Activated T-cell treated with anti-CD3 and anti-CD28 coated beads, Interleukin-2, amount 50 U/mL, for 24 hours (primary cell): ENCODE measurements at regions not wholly inside any gene's neighbourhood (a gene's known extent, or its start where the extent isn't known, plus 50 kb on each side); places are given as distances from the start of the nearest gene placed in this dataset.
"Not testable (repeated sequence)": the region's sequence is repeated elsewhere in the genome, so short reads cannot be mapped to it uniquely, and the experiment has no call there.

Source experiments
- DNase-seq: peaks from one replicate; pipeline ENCODE4 v3.0.0-alpha.2; 2020
- H3K27ac Mint-ChIP-seq: 2 replicates; pipeline ENCODE4 v1.8.0; 2020; ENCODE audit warnings: mild to moderate bottlenecking, mixed read lengths
- H3K27me3 Mint-ChIP-seq: 2 replicates; pipeline ENCODE4 v1.8.0; 2020; ENCODE audit warnings: mixed read lengths
- H3K36me3 Mint-ChIP-seq: 2 replicates; pipeline ENCODE4 v1.8.0; 2020; ENCODE audit warnings: low read depth, mixed read lengths
- H3K4me1 Mint-ChIP-seq: 2 replicates; pipeline ENCODE4 v1.8.0; 2020; ENCODE audit warnings: low read depth, mixed read lengths
- H3K4me3 Mint-ChIP-seq: 2 replicates; pipeline ENCODE4 v1.8.0; 2020; ENCODE audit warnings: mild to moderate bottlenecking, moderate library complexity, mixed read lengths
- H3K9me3 Mint-ChIP-seq: 2 replicates; pipeline ENCODE4 v1.8.0; 2020; ENCODE audit warnings: mixed read lengths

DNA sequence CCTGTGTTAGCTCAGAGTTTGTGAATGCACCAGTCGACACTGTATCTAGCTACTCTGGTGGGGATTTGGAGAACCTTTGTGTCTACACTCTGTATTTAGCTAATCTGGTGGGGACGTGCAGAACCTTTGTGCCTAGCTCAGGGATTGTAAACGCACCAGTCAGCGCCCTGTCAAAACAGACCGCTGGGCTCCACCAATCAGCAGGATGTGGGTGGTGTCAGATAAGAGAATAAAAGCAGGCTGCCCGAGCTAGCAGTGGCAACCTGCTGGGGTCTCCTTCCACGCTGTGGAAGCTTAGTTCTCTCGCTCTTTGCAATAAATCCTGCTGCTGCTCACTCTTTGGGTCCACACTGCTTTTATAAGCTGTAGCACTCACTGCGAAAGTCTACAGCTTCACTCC is 324.2 kb downstream of the RAD51AP2 start:
- no peaks in the 10 kb centered on the region for H3K27me3 Mint-ChIP-seq
- H3K9me3 Mint-ChIP-seq, result peaks cover 5% of the 10 kb centered on the region
- H3K27ac Mint-ChIP-seq, result no peak overlapping the region
- H3K36me3 Mint-ChIP-seq, result no peaks in the 10 kb centered on the region
- no peaks in the 10 kb centered on the region for H3K4me1 Mint-ChIP-seq
- DNase-seq, result no peak
- no peak overlapping the region for H3K4me3 Mint-ChIP-seq

DNA sequence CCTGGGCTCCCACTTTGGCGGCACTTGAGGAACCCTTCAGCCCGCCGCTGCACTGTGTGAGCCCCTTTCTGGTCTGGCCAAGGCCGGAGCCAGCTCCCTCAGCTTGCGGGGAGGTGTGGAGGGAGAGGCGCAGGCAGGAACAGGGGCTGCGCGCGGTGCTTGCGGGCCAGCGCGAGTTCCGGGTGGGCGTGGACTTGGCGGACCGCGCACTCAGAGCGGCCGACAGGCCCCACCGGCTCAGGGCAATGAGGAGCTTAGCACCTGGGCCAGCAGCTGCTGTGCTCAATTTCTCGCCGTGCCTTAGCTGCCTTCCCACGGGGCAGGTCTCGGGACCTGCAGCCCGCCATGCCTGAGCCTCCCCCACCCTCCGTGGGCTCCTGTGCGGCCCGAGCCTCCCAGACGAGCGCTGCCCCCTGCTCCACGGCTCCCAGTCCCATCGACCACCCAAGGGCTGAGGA is 324.8 kb downstream of the RAD51AP2 start:
- H3K27me3 Mint-ChIP-seq, H3K36me3 Mint-ChIP-seq, H3K9me3 Mint-ChIP-seq, H3K4me1 Mint-ChIP-seq, H3K4me3 Mint-ChIP-seq, H3K27ac Mint-ChIP-seq, DNase-seq: not testable (repeated sequence)

DNA sequence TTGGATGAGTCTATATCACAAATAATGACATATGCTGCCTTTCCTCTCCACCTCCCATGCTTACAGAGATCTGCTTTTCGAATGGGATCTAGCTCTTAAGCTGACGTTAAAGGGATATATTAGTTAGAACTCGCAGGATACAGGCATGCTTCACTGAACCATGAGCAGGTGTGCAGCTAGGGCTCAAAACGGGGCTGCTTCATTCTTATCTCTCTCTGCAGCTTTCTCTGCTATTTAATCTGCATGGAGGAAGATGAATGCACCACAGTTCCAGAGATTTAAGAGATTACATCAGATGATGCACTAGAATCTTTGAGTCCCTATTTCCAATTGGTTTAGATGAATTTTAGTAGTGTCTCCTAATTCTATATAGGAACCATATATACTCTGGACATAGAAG is 327.0 kb downstream of the RAD51AP2 start:
- no peaks in the 10 kb centered on the region for H3K36me3 Mint-ChIP-seq
- DNase-seq, result no peak

DNA sequence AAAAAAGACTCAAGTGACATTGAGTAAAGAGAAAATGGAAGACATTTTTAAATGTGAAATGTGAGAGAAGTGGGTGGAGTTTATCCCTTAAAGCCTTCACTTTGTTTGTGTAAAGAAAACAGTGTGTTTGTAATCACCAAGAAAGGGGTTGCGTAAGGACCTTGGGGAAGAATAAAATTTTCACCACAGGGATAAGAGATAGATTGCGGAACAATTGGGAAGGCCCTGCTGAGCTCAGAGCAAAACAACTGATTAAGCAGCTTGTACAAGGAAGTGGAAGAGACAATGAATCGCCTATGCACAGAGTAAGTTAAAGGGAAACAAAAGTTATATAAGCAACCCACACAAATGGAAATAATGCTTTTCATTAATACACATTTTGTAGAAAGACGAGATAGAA is 327.7 kb downstream of the RAD51AP2 start:
- Mint-ChIP-seq H3K9me3 (peaks cover 3% of the 10 kb centered on the region), H3K36me3 (no peaks in the 10 kb centered on the region), H3K27ac (no peak overlapping the region), H3K4me3 (no peak overlapping the region), H3K27me3 (no peaks in the 10 kb centered on the region), H3K4me1 (no peaks in the 10 kb centered on the region)
- DNase-seq, result no peak

More for the DNA sequence above, 327.0 kb downstream of the RAD51AP2 start:
- Mint-ChIP-seq H3K27me3 (no peaks in the 10 kb centered on the region), H3K4me1 (no peaks in the 10 kb centered on the region), H3K4me3 (no peak overlapping the region), H3K9me3 (peaks cover 3% of the 10 kb centered on the region), H3K27ac (no peak overlapping the region)

DNA sequence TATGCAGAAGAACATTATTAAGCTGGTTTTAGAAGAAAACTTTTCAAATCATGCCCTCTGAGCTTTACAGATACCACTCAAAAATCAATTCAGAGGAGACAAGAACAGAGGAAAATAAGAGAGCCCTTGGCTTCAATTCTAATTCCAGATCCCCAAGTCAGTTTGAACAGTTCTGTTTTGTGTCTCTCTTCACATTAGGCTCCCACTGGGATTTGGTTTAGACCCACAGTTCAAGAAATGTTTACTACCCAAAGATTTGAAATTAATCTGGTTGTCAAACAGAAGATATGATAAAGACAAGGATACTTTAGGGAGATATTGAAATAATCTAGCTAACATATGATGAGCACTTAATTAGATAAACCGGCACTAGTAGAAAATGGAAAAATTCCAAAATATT is 329.5 kb downstream of the RAD51AP2 start:
- H3K9me3 Mint-ChIP-seq, result peaks cover 3% of the 10 kb centered on the region
- no peaks in the 10 kb centered on the region for H3K4me1 Mint-ChIP-seq
- no peaks in the 10 kb centered on the region for H3K36me3 Mint-ChIP-seq
- no peaks in the 10 kb centered on the region for H3K27me3 Mint-ChIP-seq
- H3K4me3 Mint-ChIP-seq, result no peak overlapping the region
- H3K27ac Mint-ChIP-seq, result no peak overlapping the region
- no peak for DNase-seq

DNA sequence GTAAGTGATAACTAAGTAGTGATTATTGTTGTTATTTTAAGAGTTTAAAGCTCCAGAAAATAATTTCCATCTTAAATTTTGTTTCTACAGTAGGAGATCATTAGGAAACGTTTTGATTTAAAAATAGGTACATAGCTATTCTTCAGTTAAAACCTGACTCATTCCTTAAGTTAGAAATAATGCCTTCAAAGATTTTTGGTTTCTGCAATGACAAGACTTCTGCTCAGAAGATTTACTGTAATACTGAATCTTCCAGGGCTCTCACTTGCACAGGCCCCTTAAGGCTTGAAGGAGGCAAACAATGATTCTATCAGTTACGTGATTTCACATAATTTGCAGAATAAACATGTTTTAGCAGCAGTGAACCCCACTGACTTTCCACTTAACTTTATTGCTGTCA is 333.7 kb downstream of the RAD51AP2 start:
- no peaks in the 10 kb centered on the region for H3K36me3 Mint-ChIP-seq
- H3K4me1 Mint-ChIP-seq, result no peaks in the 10 kb centered on the region
- no peaks in the 10 kb centered on the region for H3K27me3 Mint-ChIP-seq
- no peak for DNase-seq
- H3K4me3 Mint-ChIP-seq, result no peak overlapping the region
- H3K27ac Mint-ChIP-seq, result no peak overlapping the region
- peaks cover 8% of the 10 kb centered on the region for H3K9me3 Mint-ChIP-seq

DNA sequence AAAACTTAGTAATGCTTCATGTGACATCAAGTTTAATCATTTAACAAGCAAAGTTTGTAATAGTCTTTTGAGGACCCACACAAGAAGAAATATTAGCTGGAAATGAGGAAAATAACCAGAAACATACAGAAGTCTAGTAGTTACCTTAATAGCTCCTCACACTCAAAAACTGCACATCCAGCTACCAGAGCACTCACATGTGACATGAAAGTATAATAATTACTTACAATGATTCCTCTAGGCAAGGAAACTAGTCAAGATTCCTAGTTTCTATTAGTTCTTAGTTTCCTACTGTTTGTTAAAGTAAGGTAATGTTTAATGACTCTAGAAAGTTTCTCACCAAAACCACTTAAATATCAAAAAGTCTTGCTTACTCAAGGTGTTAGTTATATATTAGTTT is 335.8 kb downstream of the RAD51AP2 start:
- no peak for DNase-seq
- H3K9me3 Mint-ChIP-seq, result peaks cover 8% of the 10 kb centered on the region
- H3K4me3 Mint-ChIP-seq, result no peak overlapping the region
- H3K27me3 Mint-ChIP-seq, result no peaks in the 10 kb centered on the region
- no peaks in the 10 kb centered on the region for H3K4me1 Mint-ChIP-seq
- H3K36me3 Mint-ChIP-seq, result no peaks in the 10 kb centered on the region
- H3K27ac Mint-ChIP-seq, result no peak overlapping the region

DNA sequence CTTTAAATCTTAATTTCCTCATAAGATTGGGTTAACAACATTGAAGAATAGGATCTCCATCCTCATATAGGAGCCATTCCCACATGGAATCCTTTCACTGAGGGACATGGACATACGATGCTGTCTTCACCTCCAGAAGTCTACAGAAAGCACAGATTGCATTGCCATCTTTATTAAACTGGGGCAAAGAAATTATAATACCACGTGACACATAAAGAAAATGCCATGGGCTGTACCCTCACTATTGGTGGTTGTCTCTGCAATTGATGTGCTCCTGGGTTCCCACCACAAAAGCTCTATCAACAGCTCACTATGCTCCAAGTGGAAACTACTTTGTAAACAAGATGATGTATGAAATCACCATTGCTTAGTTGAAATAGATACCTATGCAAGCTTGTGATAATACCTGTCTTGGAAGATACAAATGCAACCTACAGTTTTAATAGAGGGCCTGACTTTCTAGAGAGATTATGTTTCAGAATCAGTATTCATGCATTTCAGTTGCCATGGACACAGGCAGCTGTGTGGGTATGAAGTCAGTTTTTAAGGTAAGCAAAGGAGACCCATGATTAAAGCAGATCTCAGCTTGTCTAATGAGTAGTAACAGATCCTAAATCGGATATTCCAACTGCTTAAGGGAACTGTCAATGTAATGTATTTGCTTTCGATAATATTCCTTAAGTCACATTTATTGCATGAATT is 337.0 kb downstream of the RAD51AP2 start:
- no peaks in the 10 kb centered on the region for H3K4me1 Mint-ChIP-seq
- no peaks in the 10 kb centered on the region for H3K27me3 Mint-ChIP-seq
- H3K36me3 Mint-ChIP-seq, result no peaks in the 10 kb centered on the region
- no peak for DNase-seq
- peaks cover 8% of the 10 kb centered on the region for H3K9me3 Mint-ChIP-seq
- no peak overlapping the region for H3K4me3 Mint-ChIP-seq
- no peak overlapping the region for H3K27ac Mint-ChIP-seq

DNA sequence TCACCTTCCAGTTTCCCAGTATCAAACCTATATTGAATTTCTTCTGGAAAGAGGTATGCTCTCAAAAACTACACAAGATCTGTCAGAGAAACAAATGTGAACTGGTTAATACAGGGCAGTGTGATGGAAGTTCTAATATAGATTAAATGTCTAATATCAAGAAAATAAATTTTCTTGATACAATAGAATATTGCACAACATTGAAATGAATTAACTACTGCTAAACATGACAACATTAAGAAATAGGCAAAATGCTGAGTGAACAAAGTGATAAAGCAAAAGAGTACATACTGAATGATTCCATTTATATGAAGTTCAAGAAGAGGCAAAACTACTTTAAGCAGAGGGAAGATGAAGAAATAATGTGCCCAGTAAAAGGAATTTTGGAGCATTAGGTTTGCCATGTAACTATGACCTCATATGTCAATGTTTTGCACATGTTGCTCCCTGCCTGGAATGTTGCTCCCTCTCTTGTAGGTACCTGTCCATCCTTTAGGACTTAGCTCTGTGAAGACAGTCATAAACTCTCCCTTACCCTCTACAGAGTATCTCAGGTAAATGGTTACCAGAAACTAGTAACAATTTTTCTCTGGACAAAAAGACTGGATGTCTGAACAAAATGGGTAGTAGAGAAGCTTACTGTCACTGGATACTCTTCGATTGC is 339.0 kb downstream of the RAD51AP2 start:
- no peak overlapping the region for H3K4me3 Mint-ChIP-seq
- no peaks in the 10 kb centered on the region for H3K4me1 Mint-ChIP-seq
- H3K27ac Mint-ChIP-seq, result no peak overlapping the region
- peaks cover 4% of the 10 kb centered on the region for H3K9me3 Mint-ChIP-seq
- no peak for DNase-seq
- no peaks in the 10 kb centered on the region for H3K27me3 Mint-ChIP-seq
- no peaks in the 10 kb centered on the region for H3K36me3 Mint-ChIP-seq

DNA sequence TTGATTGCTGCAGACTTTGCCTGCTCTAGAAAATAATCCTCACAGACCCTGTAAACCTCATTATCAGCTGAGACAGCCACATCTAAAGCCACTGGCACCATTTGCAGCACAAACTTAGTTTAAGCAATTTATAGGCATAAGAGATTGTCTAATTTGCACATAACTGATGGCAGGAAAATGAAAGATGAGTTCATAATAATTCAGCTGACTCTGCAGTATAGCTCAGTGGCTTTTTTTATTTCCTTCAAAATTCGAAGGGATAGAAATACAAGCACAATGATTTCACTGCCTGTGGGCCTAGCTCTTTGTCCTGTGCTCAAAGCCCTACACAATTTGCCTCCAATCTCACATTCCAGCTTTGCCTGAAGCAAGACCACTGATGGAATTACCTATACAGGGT is 341.2 kb downstream of the RAD51AP2 start:
- Mint-ChIP-seq H3K4me1 (no peaks in the 10 kb centered on the region), H3K9me3 (peaks cover 3% of the 10 kb centered on the region), H3K36me3 (no peaks in the 10 kb centered on the region), H3K4me3 (no peak overlapping the region), H3K27ac (no peak overlapping the region), H3K27me3 (no peaks in the 10 kb centered on the region)
- DNase-seq, result no peak

DNA sequence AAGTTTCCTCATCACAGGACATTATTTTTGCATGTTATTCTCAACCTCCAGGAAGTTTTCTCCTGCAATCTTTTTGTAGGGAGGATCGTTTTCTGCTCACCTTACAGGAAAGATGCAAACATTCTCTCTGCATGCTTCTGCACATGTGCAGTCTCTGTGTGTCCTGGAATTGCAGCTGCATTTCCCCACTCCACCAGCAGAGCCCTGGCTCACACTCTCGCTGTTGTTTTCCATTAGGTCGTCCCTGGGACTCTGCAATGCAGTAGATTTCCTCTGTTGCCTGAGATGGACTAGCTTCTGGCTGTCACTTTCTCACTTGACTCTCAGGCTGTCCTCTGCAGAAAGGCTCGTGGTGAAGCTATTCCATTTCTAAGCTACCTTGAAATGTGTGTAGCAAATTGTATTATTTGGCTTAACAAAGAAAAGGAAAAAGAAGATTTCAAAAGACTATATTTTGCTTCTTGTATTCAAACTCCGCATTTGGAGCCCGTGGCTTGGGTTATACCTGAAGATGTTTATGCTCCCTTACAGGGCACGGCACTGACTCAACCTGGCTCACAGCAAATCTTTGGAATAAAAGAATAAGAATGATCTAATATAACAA is 346.7 kb downstream of the RAD51AP2 start:
- no peak overlapping the region for H3K4me3 Mint-ChIP-seq
- H3K4me1 Mint-ChIP-seq, result no peaks in the 10 kb centered on the region
- H3K27me3 Mint-ChIP-seq, result no peaks in the 10 kb centered on the region
- H3K27ac Mint-ChIP-seq, result no peak overlapping the region
- peaks cover 6% of the 10 kb centered on the region for H3K9me3 Mint-ChIP-seq
- DNase-seq, result no peak
- no peaks in the 10 kb centered on the region for H3K36me3 Mint-ChIP-seq

DNA sequence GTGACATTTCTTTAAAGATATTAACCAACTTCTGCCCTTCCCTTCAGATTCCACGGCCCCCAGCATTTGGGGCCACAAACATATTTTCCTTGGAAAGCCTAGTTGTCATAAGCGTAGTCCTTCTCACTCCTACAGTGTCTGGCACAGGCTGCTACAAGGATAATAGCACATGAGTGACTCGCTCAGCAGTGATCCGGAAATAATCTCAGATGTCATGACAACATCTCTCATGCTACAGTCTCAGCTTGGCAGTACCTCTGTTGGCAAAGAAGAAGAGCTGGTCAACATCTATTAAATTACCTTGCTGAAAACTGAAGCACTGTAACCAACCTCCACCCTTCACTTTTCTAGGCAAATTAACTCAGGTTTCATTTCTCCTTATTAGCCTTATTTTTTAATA is 351.7 kb downstream of the RAD51AP2 start:
- no peak for DNase-seq
- Mint-ChIP-seq H3K4me1 (no peaks in the 10 kb centered on the region), H3K36me3 (no peaks in the 10 kb centered on the region), H3K9me3 (peaks cover 6% of the 10 kb centered on the region), H3K4me3 (no peak overlapping the region), H3K27me3 (no peaks in the 10 kb centered on the region), H3K27ac (no peak overlapping the region)

DNA sequence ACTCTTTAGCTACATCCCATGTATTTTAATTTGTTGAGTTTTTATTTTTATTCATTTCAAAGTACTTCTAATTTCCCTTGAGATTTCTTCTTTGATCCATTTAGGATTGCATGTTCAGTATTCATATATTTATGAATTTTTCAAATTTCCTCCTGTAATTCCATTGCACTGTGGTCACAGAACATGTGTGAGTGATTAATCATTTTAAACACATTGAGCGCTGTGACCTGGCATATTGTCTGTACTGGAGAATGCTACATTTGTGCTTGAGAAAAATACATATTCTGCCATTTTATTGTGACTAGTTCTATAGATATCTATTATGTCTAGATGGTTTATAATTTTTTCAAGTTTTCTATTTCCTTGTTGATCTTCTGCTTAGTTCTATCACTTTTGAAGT is 353.7 kb downstream of the RAD51AP2 start:
- H3K27ac Mint-ChIP-seq, result no peak overlapping the region
- no peaks in the 10 kb centered on the region for H3K4me1 Mint-ChIP-seq
- H3K27me3 Mint-ChIP-seq, result no peaks in the 10 kb centered on the region
- no peaks in the 10 kb centered on the region for H3K9me3 Mint-ChIP-seq
- DNase-seq, result no peak
- no peaks in the 10 kb centered on the region for H3K36me3 Mint-ChIP-seq
- no peak overlapping the region for H3K4me3 Mint-ChIP-seq

DNA sequence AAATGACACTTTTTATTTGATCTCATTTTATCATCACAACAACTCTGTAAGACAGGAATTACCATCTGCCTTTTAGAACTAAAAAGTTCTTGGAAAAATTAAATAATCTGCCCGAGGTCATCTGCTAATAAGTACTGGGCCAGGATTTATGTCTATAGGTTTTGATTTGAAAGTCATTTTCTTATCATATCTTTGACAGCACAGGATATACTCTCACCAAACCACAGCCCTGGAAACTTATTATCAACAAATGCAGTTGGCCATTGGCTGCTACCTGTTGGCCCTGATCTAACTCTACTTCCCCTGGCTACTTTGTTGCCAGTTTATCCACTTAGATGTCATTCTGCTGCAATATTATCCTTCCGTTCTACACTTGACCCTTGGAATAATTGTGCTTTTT is 354.6 kb downstream of the RAD51AP2 start:
- no peak for DNase-seq
- Mint-ChIP-seq H3K27ac (no peak overlapping the region), H3K4me3 (no peak overlapping the region), H3K9me3 (no peaks in the 10 kb centered on the region), H3K27me3 (no peaks in the 10 kb centered on the region), H3K4me1 (no peaks in the 10 kb centered on the region), H3K36me3 (no peaks in the 10 kb centered on the region)

DNA sequence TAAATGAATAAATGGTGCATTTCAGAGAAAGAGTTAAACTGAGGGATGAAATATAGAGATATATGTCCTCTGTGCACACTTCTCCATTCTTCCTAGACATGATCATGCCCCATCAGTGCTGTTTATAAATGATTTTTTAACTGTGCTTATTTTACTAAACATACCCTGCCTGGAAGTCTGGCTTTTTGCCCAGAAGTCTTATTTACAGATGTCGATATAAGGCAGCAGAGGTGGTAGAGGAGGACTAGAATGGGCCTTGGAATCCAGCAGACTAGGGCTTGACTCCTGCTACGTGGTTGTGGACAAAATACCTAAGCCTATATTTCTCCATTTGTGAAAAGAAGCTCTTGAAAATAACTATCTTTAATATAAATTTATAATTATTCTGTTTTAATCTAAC is 355.5 kb downstream of the RAD51AP2 start:
- H3K27me3 Mint-ChIP-seq, result no peaks in the 10 kb centered on the region

More for the DNA sequence above, 355.5 kb downstream of the RAD51AP2 start:
- Mint-ChIP-seq H3K9me3 (no peaks in the 10 kb centered on the region), H3K27ac (no peak overlapping the region), H3K4me3 (no peak overlapping the region), H3K4me1 (no peaks in the 10 kb centered on the region), H3K36me3 (no peaks in the 10 kb centered on the region)
- no peak for DNase-seq
